HEK293T (cell line): ENCODE measurements at regions not wholly inside any gene's neighbourhood (a gene's known extent, or its start where the extent isn't known, plus 50 kb on each side); places are given as distances from the start of the nearest gene placed in this dataset.

Experiments
- ARNT ChIP-seq: fragments of 450-650 bp; IDR thresholded peaks from 2 replicates; pipeline ENCODE4 v1.6.1; 2017; ENCODE audit warnings: mild to moderate bottlenecking
- BHLHE40 ChIP-seq: fragments of 450-650 bp; IDR thresholded peaks from 2 replicates; pipeline ENCODE4 v1.6.1; 2016; ENCODE audit warnings: mild to moderate bottlenecking, moderate library complexity, borderline replicate concordance
- CTBP1 ChIP-seq: fragments of 450-650 bp; IDR thresholded peaks from 2 replicates; pipeline ENCODE4 v1.6.1; 2016; ENCODE audit warnings: borderline replicate concordance
- ELF4 ChIP-seq: fragments of 450-650 bp; IDR thresholded peaks from 2 replicates; pipeline ENCODE4 v1.6.1; 2017; ENCODE audit warnings: antibody characterized with exemption
- FOXA1 ChIP-seq: fragments of 450-650 bp; IDR thresholded peaks from 2 replicates; pipeline ENCODE4 v1.6.1; 2016; ENCODE audit warnings: mild to moderate bottlenecking
- FOXK2 ChIP-seq: fragments of 450-650 bp; IDR thresholded peaks from 2 replicates; pipeline ENCODE4 v1.6.1; 2016; ENCODE audit warnings: mild to moderate bottlenecking
- FOXM1 ChIP-seq: fragments of 450-650 bp; IDR thresholded peaks from 2 replicates; pipeline ENCODE4 v1.6.1; 2017; ENCODE audit warnings: mild to moderate bottlenecking, borderline replicate concordance
- HDGF ChIP-seq: fragments of 450-650 bp; IDR thresholded peaks from 2 replicates; pipeline ENCODE4 v1.6.1; 2017; ENCODE audit warnings: antibody characterized with exemption, borderline replicate concordance
- SP1 ChIP-seq: fragments of 450-650 bp; IDR thresholded peaks from 2 replicates; pipeline ENCODE4 v1.6.1; 2017
- SUZ12 ChIP-seq: fragments of 450-650 bp; IDR thresholded peaks from 2 replicates; pipeline ENCODE4 v1.6.1; 2016; ENCODE audit warnings: mild to moderate bottlenecking
- TARDBP ChIP-seq: fragments of 450-650 bp; IDR thresholded peaks from 2 replicates; pipeline ENCODE4 v1.6.1; 2016
- ZNF384 ChIP-seq: fragments of 450-650 bp; IDR thresholded peaks from 2 replicates; pipeline ENCODE4 v1.6.1; 2016

- TF ChIP-seq BHLHE40, result no peak
- TF ChIP-seq FOXK2, result no peak
- no peak for TF ChIP-seq ZNF384
- TF ChIP-seq ELF4, result no peak
- no peak for TF ChIP-seq CTBP1
- no peak for TF ChIP-seq SUZ12
- TF ChIP-seq FOXM1, result no peak
- no peak for TF ChIP-seq SP1
- TF ChIP-seq TARDBP, result no peak
- no peak for TF ChIP-seq FOXA1
- no peak for TF ChIP-seq HDGF
- no peak for TF ChIP-seq ARNT
These were observed 541.4 kb downstream of the KCTD16 start for GRCh38 chr5:144712090-144712489.
